ENCODE measurements at regions not wholly inside any gene's neighbourhood (a gene's known extent, or its start where the extent isn't known, plus 50 kb on each side); places are given as distances from the start of the nearest gene placed in this dataset.

DNA sequence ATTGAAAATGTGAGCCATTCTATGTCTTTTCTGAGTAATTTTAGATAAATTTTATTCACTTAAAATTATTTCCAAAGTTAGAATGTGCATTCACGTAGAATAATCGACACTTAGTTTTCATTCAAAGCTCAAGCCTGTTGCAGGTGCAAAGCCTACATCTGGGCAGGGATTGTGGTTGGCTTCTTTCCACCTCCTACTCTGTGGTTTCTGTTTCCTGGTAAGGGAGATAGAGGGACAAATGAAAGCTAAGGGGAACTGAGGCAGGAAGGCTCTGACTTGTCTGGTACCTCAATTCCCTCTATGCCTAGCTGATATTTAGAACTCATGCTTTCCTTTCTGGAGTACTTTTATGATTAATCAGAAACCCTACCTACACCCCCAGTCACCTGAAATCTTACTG lies 251.2 kb upstream of the DPYD start:
- no peak overlapping the region for H3K27ac ChIP-seq
- no peaks in the 10 kb centered on the region for H3K4me1 ChIP-seq (replicated peaks in 1 of 2)
- intact Hi-C loops (cut with DNase I) = no loop called here
- 58 to 70% (median 66%) methylated on average over 2 of the region's 2 CpGs for WGBS, 4 donors
- no peaks in the 10 kb centered on the region for H3K9me3 ChIP-seq (replicated peaks in 1 of 3)
- no peak for DNase-seq
- H3K4me3 ChIP-seq = no peak overlapping the region
- no peaks in the 10 kb centered on the region for H3K36me3 ChIP-seq (replicated peaks in 1 of 2)
- TF ChIP-seq, protein P1, sequence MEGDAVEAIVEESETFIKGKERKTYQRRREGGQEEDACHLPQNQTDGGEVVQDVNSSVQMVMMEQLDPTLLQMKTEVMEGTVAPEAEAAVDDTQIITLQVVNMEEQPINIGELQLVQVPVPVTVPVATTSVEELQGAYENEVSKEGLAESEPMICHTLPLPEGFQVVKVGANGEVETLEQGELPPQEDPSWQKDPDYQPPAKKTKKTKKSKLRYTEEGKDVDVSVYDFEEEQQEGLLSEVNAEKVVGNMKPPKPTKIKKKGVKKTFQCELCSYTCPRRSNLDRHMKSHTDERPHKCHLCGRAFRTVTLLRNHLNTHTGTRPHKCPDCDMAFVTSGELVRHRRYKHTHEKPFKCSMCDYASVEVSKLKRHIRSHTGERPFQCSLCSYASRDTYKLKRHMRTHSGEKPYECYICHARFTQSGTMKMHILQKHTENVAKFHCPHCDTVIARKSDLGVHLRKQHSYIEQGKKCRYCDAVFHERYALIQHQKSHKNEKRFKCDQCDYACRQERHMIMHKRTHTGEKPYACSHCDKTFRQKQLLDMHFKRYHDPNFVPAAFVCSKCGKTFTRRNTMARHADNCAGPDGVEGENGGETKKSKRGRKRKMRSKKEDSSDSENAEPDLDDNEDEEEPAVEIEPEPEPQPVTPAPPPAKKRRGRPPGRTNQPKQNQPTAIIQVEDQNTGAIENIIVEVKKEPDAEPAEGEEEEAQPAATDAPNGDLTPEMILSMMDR (IDR thresholded peaks at IDR 0.05) = no peak
- no peak for TF ChIP-seq POLR2A (IDR thresholded peaks at IDR 0.05)
- H3K27me3 ChIP-seq = no peaks in the 10 kb centered on the region

DNA sequence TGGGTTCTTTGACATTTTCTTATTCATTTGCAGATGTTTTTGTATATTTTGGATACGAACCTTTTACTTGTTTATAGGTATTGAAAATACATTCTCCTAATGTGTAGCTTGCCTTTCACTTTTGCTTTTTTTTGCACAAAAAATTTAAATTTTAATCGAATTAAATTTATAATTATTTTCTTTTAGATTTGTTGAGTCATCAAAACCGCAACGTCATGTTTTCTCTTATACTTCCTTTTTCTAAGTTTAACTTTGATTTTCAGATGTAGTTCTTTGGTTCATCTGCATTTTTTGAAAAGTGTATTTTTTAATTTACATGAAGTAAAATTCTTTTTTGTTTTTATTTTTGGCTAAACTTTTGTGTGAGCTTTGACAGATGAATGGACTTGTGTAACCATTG lies 243.7 kb upstream of the DPYD start:
- Histone ChIP-seq H3K4me1 (replicated peaks in 1 of 2) (no peaks in the 10 kb centered on the region), H3K36me3 (replicated peaks in 1 of 2) (no peaks in the 10 kb centered on the region), H3K27ac (no peak overlapping the region), H3K27me3 (no peaks in the 10 kb centered on the region), H3K4me3 (no peak overlapping the region), H3K9me3 (replicated peaks in 1 of 3) (no peaks in the 10 kb centered on the region)
- no peak for DNase-seq
- TF ChIP-seq, protein P1 (IDR thresholded peaks at IDR 0.05) = no peak
- no peak for TF ChIP-seq POLR2A (IDR thresholded peaks at IDR 0.05)
- intact Hi-C loops (cut with DNase I) = no loop called here
- 65 to 76% (median 71%) methylated on average over 4 of the region's 4 CpGs for WGBS, 4 donors

DNA sequence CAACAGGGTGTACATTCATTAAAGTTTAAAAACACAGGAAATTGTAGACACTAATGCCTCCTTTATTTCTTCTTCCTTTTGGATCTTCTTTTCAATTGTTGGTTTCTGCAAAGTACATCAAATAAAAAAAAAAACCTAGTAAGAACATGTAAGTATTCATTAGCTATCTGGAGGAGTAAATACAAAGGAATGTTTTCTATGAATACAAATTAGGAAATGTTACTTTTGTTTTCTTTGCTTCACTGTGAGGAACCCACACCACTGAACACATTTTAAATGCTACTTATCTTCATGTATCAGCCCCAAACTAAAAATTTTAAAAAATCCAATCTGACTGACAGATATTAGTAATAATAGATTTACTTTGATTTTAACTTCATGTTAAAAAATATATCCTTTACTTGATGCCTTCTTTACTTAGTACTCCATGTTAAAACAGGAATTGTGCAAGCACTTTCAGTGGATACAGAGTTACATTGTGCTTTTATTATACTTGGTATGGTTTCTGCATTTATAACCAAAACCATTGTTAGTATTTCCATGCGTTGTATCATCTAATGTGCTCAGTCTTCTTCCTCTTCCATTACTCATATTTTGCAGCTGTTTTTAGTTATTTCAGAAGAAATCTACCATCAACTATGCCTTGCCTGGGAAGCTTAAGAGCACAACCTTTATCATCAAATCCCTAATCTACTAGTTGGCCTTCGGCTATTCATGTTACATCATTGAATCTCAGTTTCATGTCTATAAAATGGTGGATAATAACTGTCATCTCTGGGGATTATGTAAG lies 236.9 kb upstream of the DPYD start:
- Histone ChIP-seq H3K4me1 (replicated peaks in 1 of 2) (no peaks in the 10 kb centered on the region), H3K4me3 (no peak overlapping the region), H3K36me3 (replicated peaks in 1 of 2) (no peaks in the 10 kb centered on the region), H3K27ac (no peak overlapping the region), H3K27me3 (no peaks in the 10 kb centered on the region), H3K9me3 (replicated peaks in 1 of 3) (no peaks in the 10 kb centered on the region)
- intact Hi-C loops (cut with DNase I) = no loop called here
- 67 to 83% (median 75%) methylated on average over 2 of the region's 2 CpGs for WGBS, 4 donors
- no peak for DNase-seq
- TF ChIP-seq, protein P1 (IDR thresholded peaks at IDR 0.05) = no peak
- no peak for TF ChIP-seq POLR2A (IDR thresholded peaks at IDR 0.05)

DNA sequence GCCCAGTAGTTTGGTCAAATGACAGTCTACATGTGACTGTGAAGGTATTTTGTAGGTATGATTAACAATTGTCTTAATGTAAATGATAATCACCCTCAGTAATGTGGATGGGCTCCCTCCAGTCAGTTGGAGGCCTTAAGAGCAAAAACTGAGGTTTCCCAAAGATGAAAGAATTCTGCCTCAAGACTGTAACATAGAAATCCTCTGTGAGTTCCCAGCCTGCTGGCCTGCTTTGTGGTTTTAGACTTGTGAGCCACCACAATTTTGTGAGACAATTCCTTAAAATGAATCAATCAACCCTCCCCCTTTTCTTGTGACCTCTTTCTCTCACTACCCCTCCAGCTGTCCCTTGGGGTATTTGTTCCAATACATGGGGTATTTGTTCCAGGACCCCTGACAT lies 226.4 kb upstream of the DPYD start:
- no peak overlapping the region for H3K4me3 ChIP-seq
- H3K9me3 ChIP-seq (replicated peaks in 1 of 3) = no peaks in the 10 kb centered on the region
- H3K4me1 ChIP-seq (replicated peaks in 1 of 2) = no peaks in the 10 kb centered on the region
- no peak overlapping the region for H3K27ac ChIP-seq
- no peak for DNase-seq
- no peak for TF ChIP-seq POLR2A (IDR thresholded peaks at IDR 0.05)
- TF ChIP-seq, protein P1 (IDR thresholded peaks at IDR 0.05) = no peak
- no peaks in the 10 kb centered on the region for H3K36me3 ChIP-seq (replicated peaks in 1 of 2)
- no peaks in the 10 kb centered on the region for H3K27me3 ChIP-seq
- intact Hi-C loops (cut with DNase I) = no loop called here

Data from adrenal gland (tissue), 9 donors.